Osteocyte (in vitro differentiated cells): ENCODE measurements at regions not wholly inside any gene's neighbourhood (a gene's known extent, or its start where the extent isn't known, plus 50 kb on each side); places are given as distances from the start of the nearest gene placed in this dataset.
A peak's percentile ranks its signal among the peaks of the same experiment; 100 is the strongest.

ENCODE experiments used
- DNase-seq: peaks from one replicate; pipeline ENCODE4 v3.0.0; 2021; ENCODE audit warnings: mixed read lengths; ENCODE audit not compliant: unreplicated experiment; ENCODE audit errors: extremely low spot score
- H3K27ac Mint-ChIP-seq: one replicate; pipeline ENCODE4 v1.8.0; 2021; ENCODE audit warnings: mild to moderate bottlenecking, mixed read lengths; ENCODE audit not compliant: unreplicated experiment
- H3K27me3 Mint-ChIP-seq: one replicate; pipeline ENCODE4 v1.8.0; 2021; ENCODE audit warnings: mixed read lengths; ENCODE audit not compliant: unreplicated experiment
- H3K36me3 Mint-ChIP-seq: one replicate; pipeline ENCODE4 v1.8.0; 2021; ENCODE audit warnings: mixed read lengths; ENCODE audit not compliant: unreplicated experiment
- H3K4me1 Mint-ChIP-seq: one replicate; pipeline ENCODE4 v1.8.0; 2021; ENCODE audit warnings: mixed read lengths; ENCODE audit not compliant: unreplicated experiment
- H3K4me3 Mint-ChIP-seq: one replicate; pipeline ENCODE4 v1.8.0; 2021; ENCODE audit warnings: mild to moderate bottlenecking, moderate library complexity, mixed read lengths; ENCODE audit not compliant: unreplicated experiment
- H3K9me3 Mint-ChIP-seq: one replicate; pipeline ENCODE4 v1.8.0; 2021; ENCODE audit warnings: mixed read lengths; ENCODE audit not compliant: unreplicated experiment
- CTCF ChIP-seq: fragments of 200-600 bp; sonication (generic); IDR thresholded peaks from 2 replicates; pipeline ENCODE4 v1.5.0; 2021; ENCODE audit warnings: antibody characterized with exemption, mild to moderate bottlenecking, moderate library complexity

DNA sequence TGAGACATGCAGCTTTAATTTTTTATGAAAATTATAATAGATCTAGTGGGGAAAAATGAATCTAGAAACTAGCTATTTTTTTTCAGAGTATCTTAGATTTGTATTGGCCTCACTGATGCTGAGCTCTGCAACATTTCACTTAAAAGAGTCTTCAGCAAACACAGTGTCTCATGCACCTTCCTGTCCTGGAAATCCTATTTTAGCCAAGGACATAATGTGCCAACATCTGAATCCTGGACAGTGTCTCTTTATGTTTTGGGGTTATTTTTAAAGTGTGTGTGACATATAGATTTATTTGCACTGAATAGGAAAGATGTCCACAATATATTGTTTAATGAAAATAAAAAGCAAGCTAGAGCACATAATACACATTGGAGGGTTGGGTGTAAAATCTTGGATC, 199.1 kb upstream of the FMN2 start:
- no peak overlapping the region for H3K4me3 Mint-ChIP-seq
- no peak for TF ChIP-seq CTCF
- H3K9me3 Mint-ChIP-seq: no peaks in the 10 kb centered on the region
- H3K27ac Mint-ChIP-seq: no peak overlapping the region
- H3K27me3 Mint-ChIP-seq: peaks cover 18% of the 10 kb centered on the region
- no peak for DNase-seq
- H3K36me3 Mint-ChIP-seq: no peaks in the 10 kb centered on the region
- peaks cover 19% of the 10 kb centered on the region for H3K4me1 Mint-ChIP-seq

GRCh38 chr1:239893127-239893731, 198.5 kb upstream of the FMN2 start:
- no peaks in the 10 kb centered on the region for H3K36me3 Mint-ChIP-seq
- H3K9me3 Mint-ChIP-seq: no peaks in the 10 kb centered on the region
- DNase-seq: no peak
- H3K4me3 Mint-ChIP-seq: no peak overlapping the region
- H3K27ac Mint-ChIP-seq: peak overlapping the region; percentile 36
- no peak for TF ChIP-seq CTCF
- peaks cover 21% of the 10 kb centered on the region for H3K27me3 Mint-ChIP-seq
- H3K4me1 Mint-ChIP-seq: peaks cover 24% of the 10 kb centered on the region

- no peak for TF ChIP-seq CTCF
- DNase-seq: no peak
- no peak overlapping the region for H3K27ac Mint-ChIP-seq
- no peaks in the 10 kb centered on the region for H3K36me3 Mint-ChIP-seq
- H3K4me1 Mint-ChIP-seq: peaks cover 24% of the 10 kb centered on the region
- peaks cover 31% of the 10 kb centered on the region for H3K27me3 Mint-ChIP-seq
- no peak overlapping the region for H3K4me3 Mint-ChIP-seq
- no peaks in the 10 kb centered on the region for H3K9me3 Mint-ChIP-seq
Observed at GRCh38 chr1:239896569-239896968, 195.1 kb upstream of the FMN2 start.

DNA sequence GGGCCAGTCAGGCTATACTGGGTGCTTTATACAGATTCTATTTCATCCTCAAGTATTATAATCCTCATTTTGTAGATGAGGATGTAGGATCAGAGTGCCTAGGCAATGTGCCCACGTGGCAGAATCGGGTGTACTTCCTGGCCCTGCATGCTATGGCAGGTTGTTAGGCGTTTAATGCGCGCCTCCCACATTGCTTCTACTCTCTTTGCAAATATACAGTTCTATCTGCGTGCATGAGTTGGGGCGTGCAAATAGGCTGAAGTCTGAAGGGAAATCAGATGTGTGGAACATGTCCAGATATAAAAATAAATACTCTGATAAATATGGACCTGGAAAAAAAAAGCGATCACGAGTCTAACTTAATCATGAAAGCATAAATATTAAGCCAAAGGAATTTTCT, 194.7 kb upstream of the FMN2 start:
- Mint-ChIP-seq H3K4me3 (no peak overlapping the region), H3K27me3 (peaks cover 35% of the 10 kb centered on the region), H3K4me1 (peaks cover 22% of the 10 kb centered on the region), H3K9me3 (no peaks in the 10 kb centered on the region), H3K36me3 (no peaks in the 10 kb centered on the region), H3K27ac (no peak overlapping the region)
- no peak for DNase-seq
- no peak for TF ChIP-seq CTCF

GRCh38 chr1:239897458-239897857, 194.2 kb upstream of the FMN2 start:
- DNase-seq: no peak
- Mint-ChIP-seq H3K27ac (no peak overlapping the region), H3K9me3 (no peaks in the 10 kb centered on the region), H3K27me3 (peaks cover 40% of the 10 kb centered on the region), H3K4me3 (no peak overlapping the region), H3K36me3 (no peaks in the 10 kb centered on the region), H3K4me1 (peaks cover 22% of the 10 kb centered on the region)
- TF ChIP-seq CTCF: no peak
